CD8-positive, alpha-beta memory T cell (primary cell): ENCODE measurements at regions not wholly inside any gene's neighbourhood (a gene's known extent, or its start where the extent isn't known, plus 50 kb on each side); places are given as distances from the start of the nearest gene placed in this dataset.

Source experiments
- CTCF ChIA-PET: fragments of 350-600 bp; sonication (Branson Sonifier 250); formaldehyde crosslinking; loops from one replicate; lab custom pipeline; 2021; ENCODE audit warnings: antibody characterized with exemption; lab: Charles Lee
- POLR2A ChIA-PET: fragments of 350-600 bp; sonication (Branson Sonifier 250); formaldehyde crosslinking; loops from one replicate; lab custom pipeline; 2021; ENCODE audit warnings: antibody characterized with exemption; lab: Charles Lee
- DNase-seq, 5 donors: peaks; one replicate each; pipeline versions ENCODE4 v3.0.0 to v3.0.0-alpha.2; 2020 to 2022; ENCODE audit warnings: mixed read lengths in 1 of 5
- H3K27ac ChIP-seq: one replicate; pipeline ENCODE4 v1.7.0; 2013; ENCODE audit warnings: low read depth, mild to moderate bottlenecking, low read length, moderate library complexity
- H3K27me3 ChIP-seq: 2 replicates; pipeline ENCODE4 v1.7.0; 2013; ENCODE audit warnings: low read length, mild to moderate bottlenecking; ENCODE audit not compliant: insufficient read depth, poor library complexity, severe bottlenecking
- H3K36me3 ChIP-seq: 2 replicates; pipeline ENCODE4 v1.7.0; 2013; ENCODE audit warnings: mild to moderate bottlenecking, low read length, moderate library complexity; ENCODE audit not compliant: insufficient read depth
- H3K4me1 ChIP-seq: 2 replicates; pipeline ENCODE4 v1.7.0; 2013; ENCODE audit warnings: mild to moderate bottlenecking, low read length, moderate library complexity; ENCODE audit not compliant: insufficient read depth
- H3K4me3 ChIP-seq: 2 replicates; pipeline ENCODE4 v1.7.0; 2013; ENCODE audit warnings: mild to moderate bottlenecking, low read length
- H3K9me3 ChIP-seq: 2 replicates; pipeline ENCODE4 v1.7.0; 2013; ENCODE audit warnings: mild to moderate bottlenecking, low read length
- H3K27ac Mint-ChIP-seq, 8 donors: one replicate each; pipeline ENCODE4 v1.8.0; 2020 to 2021; ENCODE audit warnings: mixed read lengths in 8 of 8, mild to moderate bottlenecking in 6 of 8, inconsistent platforms in 3 of 8, moderate library complexity in 3 of 8
- H3K27me3 Mint-ChIP-seq, 2 donors: one replicate each; pipeline ENCODE4 v1.8.0; 2020 to 2021; ENCODE audit warnings: mixed read lengths in 2 of 2, mild to moderate bottlenecking in 1 of 2, moderate library complexity in 1 of 2
- H3K36me3 Mint-ChIP-seq, 3 donors: one replicate each; pipeline ENCODE4 v1.8.0; 2020 to 2021; ENCODE audit warnings: mixed read lengths in 3 of 3, inconsistent platforms in 1 of 3, mild to moderate bottlenecking in 1 of 3
- H3K4me1 Mint-ChIP-seq, 3 donors: one replicate each; pipeline ENCODE4 v1.8.0; 2020 to 2021; ENCODE audit warnings: mixed read lengths in 3 of 3, inconsistent platforms in 1 of 3, mild to moderate bottlenecking in 1 of 3
- H3K4me3 Mint-ChIP-seq, 7 donors: one replicate each; pipeline ENCODE4 v1.8.0; 2020 to 2021; ENCODE audit warnings: mixed read lengths in 7 of 7, mild to moderate bottlenecking in 6 of 7, moderate library complexity in 4 of 7, inconsistent platforms in 2 of 7
- H3K9me3 Mint-ChIP-seq, 5 donors: one replicate each; pipeline ENCODE4 v1.8.0; 2020 to 2022; ENCODE audit warnings: mixed read lengths in 5 of 5, mild to moderate bottlenecking in 3 of 5, moderate library complexity in 2 of 5, inconsistent platforms in 1 of 5

- Mint-ChIP-seq H3K36me3 (no peaks in the 10 kb centered on the region), H3K9me3 (no peaks in the 10 kb centered on the region), H3K27me3 (peaks cover 0 to 3% of the 10 kb centered on the region in 2 donors), H3K27ac (no peak overlapping the region), H3K4me3 (no peak overlapping the region), H3K4me1 (no peaks in the 10 kb centered on the region)
- H3K9me3 ChIP-seq: no peaks in the 10 kb centered on the region
- no peak overlapping the region for H3K27ac ChIP-seq
- ChIA-PET POLR2A (interaction anchor here (1.0 kb wide), 1 partner anchor 378 kb away, joined by 3 read pairs; no protein-coding TSS in a partner anchor), CTCF (interaction anchor here (0.8 to 6.0 kb wide), 6 partner anchors 376 to 439 kb away, joined by 3 to 143 read pairs (median 4); partner anchors contain the start of gene RASGEF1B)
- no peak overlapping the region for H3K4me3 ChIP-seq
- H3K4me1 ChIP-seq: no peaks in the 10 kb centered on the region
- H3K27me3 ChIP-seq: no peaks in the 10 kb centered on the region
- DNase-seq: no peak
- no peaks in the 10 kb centered on the region for H3K36me3 ChIP-seq
Observed at GRCh38 chr4:81845273-81845672, 373.6 kb upstream of the RASGEF1B start.

- CTCF ChIA-PET: interaction anchor here (0.7 to 6.0 kb wide), 11 partner anchors 13 to 438 kb away, joined by 3 to 143 read pairs (median 4); partner anchors contain the start of gene RASGEF1B
- peak; percentile 35 to 78 (median 58) for DNase-seq
- Mint-ChIP-seq H3K4me3 (no peak overlapping the region), H3K27me3 (peaks cover 0 to 3% of the 10 kb centered on the region in 2 donors), H3K4me1 (no peaks in the 10 kb centered on the region), H3K27ac (no peak overlapping the region), H3K9me3 (no peaks in the 10 kb centered on the region), H3K36me3 (no peaks in the 10 kb centered on the region)
- POLR2A ChIA-PET: interaction anchor here (1.0 kb wide), 1 partner anchor 377 kb away, joined by 3 read pairs; no protein-coding TSS in a partner anchor
- Histone ChIP-seq H3K9me3 (no peaks in the 10 kb centered on the region), H3K27me3 (no peaks in the 10 kb centered on the region), H3K36me3 (no peaks in the 10 kb centered on the region), H3K4me3 (no peak overlapping the region), H3K27ac (no peak overlapping the region), H3K4me1 (no peaks in the 10 kb centered on the region)
Observed at GRCh38 chr4:81844717-81845116, 373.0 kb upstream of the RASGEF1B start.

DNA sequence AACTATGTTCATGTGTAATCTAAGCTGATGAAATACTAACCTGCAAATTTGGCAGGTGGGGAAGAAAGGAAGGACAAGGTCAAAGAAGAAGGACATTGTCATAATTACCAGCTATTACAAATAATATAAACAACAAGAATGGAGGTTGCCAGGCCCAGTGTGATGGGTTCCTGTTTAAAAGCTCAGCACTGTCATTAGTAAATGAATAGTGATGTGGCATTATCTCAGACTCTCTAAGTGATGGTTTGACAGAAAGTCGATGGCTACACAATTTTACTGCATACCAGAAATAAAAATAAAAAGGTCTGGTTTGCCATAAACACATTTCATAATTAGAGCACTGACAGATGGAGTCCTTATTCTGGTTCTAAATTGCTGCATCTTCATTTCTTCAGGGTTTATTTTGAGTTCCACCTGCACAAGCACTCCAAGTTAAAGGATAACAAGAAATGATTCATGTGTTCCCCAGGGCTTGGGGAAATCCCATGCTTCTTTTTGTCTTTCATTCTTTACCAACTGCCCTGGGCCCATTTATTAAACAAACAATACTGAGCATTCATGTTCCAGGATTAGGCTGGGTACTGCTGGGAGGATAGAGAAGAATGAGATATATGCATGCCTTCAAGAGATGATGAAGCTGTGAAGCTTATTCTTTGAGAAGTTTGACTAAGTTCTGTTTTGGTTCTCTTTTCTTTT lies 367.8 kb upstream of the RASGEF1B start:
- Mint-ChIP-seq H3K4me1 (no peaks in the 10 kb centered on the region), H3K27ac (peak overlapping the region in 1 of 8 donors; percentile 72), H3K4me3 (no peak overlapping the region), H3K36me3 (no peaks in the 10 kb centered on the region), H3K9me3 (no peaks in the 10 kb centered on the region), H3K27me3 (no peaks in the 10 kb centered on the region)
- H3K9me3 ChIP-seq: no peaks in the 10 kb centered on the region
- DNase-seq: no peak
- H3K27me3 ChIP-seq: no peaks in the 10 kb centered on the region
- H3K27ac ChIP-seq: no peak overlapping the region
- H3K36me3 ChIP-seq: no peaks in the 10 kb centered on the region
- CTCF ChIA-PET: interaction anchor here (0.9 to 2.5 kb wide), 4 partner anchors 367 to 429 kb away, joined by 3 to 10 read pairs (median 3); no protein-coding TSS in a partner anchor
- no peaks in the 10 kb centered on the region for H3K4me1 ChIP-seq
- POLR2A ChIA-PET: no interaction called here
- H3K4me3 ChIP-seq: no peak overlapping the region

DNA sequence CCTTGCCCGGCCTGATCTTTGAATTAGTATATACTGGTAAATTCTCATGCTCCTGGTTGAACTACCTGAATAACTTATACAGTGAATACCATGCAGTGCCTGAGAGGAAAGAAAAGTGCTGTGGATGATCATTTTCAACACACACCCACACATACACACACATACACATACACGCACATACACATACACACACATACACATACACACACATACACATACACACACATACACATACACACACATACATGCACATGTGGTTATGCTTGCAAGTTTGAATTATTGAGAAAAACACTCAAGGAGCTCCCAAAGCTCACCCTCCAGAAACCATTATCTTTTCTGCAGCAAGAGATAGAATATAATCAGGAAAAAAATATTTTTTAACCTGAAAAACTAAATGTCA lies 366.9 kb upstream of the RASGEF1B start:
- H3K4me1 Mint-ChIP-seq: no peaks in the 10 kb centered on the region

GRCh38 chr4:81836716-81837115 lies 365.0 kb upstream of the RASGEF1B start:
- ChIA-PET POLR2A (no interaction called here), CTCF (interaction anchor here (1.9 kb wide), 1 partner anchor 369 kb away, joined by 8 read pairs; no protein-coding TSS in a partner anchor)
- H3K4me3 ChIP-seq: no peak overlapping the region
- H3K27ac ChIP-seq: no peak overlapping the region
- no peaks in the 10 kb centered on the region for H3K4me1 ChIP-seq
- no peaks in the 10 kb centered on the region for H3K36me3 ChIP-seq
- no peaks in the 10 kb centered on the region for H3K9me3 ChIP-seq
- no peaks in the 10 kb centered on the region for H3K36me3 Mint-ChIP-seq
- H3K27me3 ChIP-seq: no peaks in the 10 kb centered on the region
- H3K9me3 Mint-ChIP-seq: no peaks in the 10 kb centered on the region
- H3K4me3 Mint-ChIP-seq: no peak overlapping the region
- peaks cover 0 to 4% of the 10 kb centered on the region in 2 donors for H3K27me3 Mint-ChIP-seq
- no peak for DNase-seq
- H3K4me1 Mint-ChIP-seq: no peaks in the 10 kb centered on the region
- no peak overlapping the region for H3K27ac Mint-ChIP-seq

More for the DNA sequence above, 366.9 kb upstream of the RASGEF1B start:
- DNase-seq: no peak
- CTCF ChIA-PET: interaction anchor here (0.9 to 2.5 kb wide), 3 partner anchors 368 to 430 kb away, joined by 3 to 10 read pairs (median 3); no protein-coding TSS in a partner anchor
- no peak overlapping the region for H3K27ac Mint-ChIP-seq
- Histone ChIP-seq H3K27me3 (no peaks in the 10 kb centered on the region), H3K36me3 (no peaks in the 10 kb centered on the region), H3K9me3 (no peaks in the 10 kb centered on the region), H3K4me1 (no peaks in the 10 kb centered on the region), H3K27ac (no peak overlapping the region), H3K4me3 (no peak overlapping the region)
- H3K36me3 Mint-ChIP-seq: no peaks in the 10 kb centered on the region
- H3K27me3 Mint-ChIP-seq: peaks cover 0 to 2% of the 10 kb centered on the region in 2 donors
- H3K9me3 Mint-ChIP-seq: no peaks in the 10 kb centered on the region
- POLR2A ChIA-PET: no interaction called here
- no peak overlapping the region for H3K4me3 Mint-ChIP-seq

- no peaks in the 10 kb centered on the region for H3K36me3 ChIP-seq
- peaks cover 0 to 4% of the 10 kb centered on the region in 2 donors for H3K27me3 Mint-ChIP-seq
- CTCF ChIA-PET: no interaction called here
- no peaks in the 10 kb centered on the region for H3K9me3 ChIP-seq
- no peaks in the 10 kb centered on the region for H3K4me1 ChIP-seq
- no peaks in the 10 kb centered on the region for H3K36me3 Mint-ChIP-seq
- no peak overlapping the region for H3K4me3 ChIP-seq
- H3K27ac Mint-ChIP-seq: no peak overlapping the region
- no peak overlapping the region for H3K27ac ChIP-seq
- H3K9me3 Mint-ChIP-seq: no peaks in the 10 kb centered on the region
- H3K4me3 Mint-ChIP-seq: no peak overlapping the region
- DNase-seq: no peak
- POLR2A ChIA-PET: no interaction called here
- no peaks in the 10 kb centered on the region for H3K4me1 Mint-ChIP-seq
- no peaks in the 10 kb centered on the region for H3K27me3 ChIP-seq
Observed at GRCh38 chr4:81833576-81833975, 361.9 kb upstream of the RASGEF1B start.

DNA sequence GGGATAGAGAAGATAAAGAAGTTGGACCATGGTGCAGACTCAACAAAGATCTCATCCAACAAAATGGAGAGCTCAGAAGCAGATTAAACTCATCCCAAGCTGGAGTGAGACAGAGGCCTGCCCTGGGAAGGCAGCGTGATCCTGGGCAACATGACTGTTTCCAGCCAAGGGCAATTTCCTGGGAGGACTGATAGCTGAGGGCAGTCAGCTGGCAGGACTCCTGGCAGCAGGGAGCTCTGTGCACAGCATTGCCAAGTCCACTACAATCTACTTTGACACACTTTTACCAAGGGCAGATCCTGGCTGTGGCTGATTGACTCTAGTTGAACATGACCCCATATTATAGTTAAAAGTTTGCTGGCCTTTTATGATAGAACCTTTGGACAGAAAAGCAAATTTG lies 357.3 kb upstream of the RASGEF1B start:
- Mint-ChIP-seq H3K9me3 (no peaks in the 10 kb centered on the region), H3K4me1 (no peaks in the 10 kb centered on the region), H3K27me3 (peaks cover 0 to 6% of the 10 kb centered on the region in 2 donors), H3K4me3 (no peak overlapping the region), H3K27ac (no peak overlapping the region), H3K36me3 (peaks cover 0 to 4% (median 0%) of the 10 kb centered on the region in 3 donors)
- ChIA-PET POLR2A (no interaction called here), CTCF (no interaction called here)
- Histone ChIP-seq H3K27me3 (no peaks in the 10 kb centered on the region), H3K4me3 (no peak overlapping the region), H3K4me1 (no peaks in the 10 kb centered on the region), H3K27ac (no peak overlapping the region), H3K9me3 (no peaks in the 10 kb centered on the region), H3K36me3 (no peaks in the 10 kb centered on the region)
- no peak for DNase-seq

DNA sequence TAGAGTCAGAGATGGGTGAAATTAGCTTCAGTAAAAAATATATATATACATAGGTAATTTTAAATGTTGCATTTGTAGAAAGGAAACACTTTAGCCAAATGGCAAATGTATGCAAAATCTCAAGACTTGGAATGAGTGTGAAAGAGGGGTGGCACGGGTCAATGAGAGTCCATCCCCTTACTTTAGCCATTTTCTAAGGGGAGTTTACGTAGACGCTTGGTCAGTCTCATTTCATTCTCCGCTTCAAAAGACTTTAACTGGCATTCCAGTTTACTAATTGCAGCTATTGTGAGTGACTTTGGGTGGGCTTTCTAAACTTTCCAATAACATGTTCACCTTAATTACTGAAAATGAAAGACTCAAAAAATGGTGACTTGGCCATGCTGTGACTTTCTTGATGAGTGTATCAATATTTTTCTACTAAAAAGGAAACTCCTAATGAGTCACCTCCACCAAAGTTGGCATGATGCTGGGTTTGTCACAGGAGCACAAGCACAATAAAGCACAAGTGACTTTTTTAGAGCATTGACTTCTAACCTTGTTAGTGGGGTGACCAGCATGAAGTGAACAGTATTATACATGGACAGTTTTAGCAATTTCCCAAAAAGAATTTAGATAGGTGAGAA lies 356.0 kb upstream of the RASGEF1B start:
- H3K4me3 Mint-ChIP-seq: no peak overlapping the region
- no peaks in the 10 kb centered on the region for H3K36me3 ChIP-seq
- ChIA-PET POLR2A (no interaction called here), CTCF (interaction anchor here (1.0 kb wide), 1 partner anchor 362 kb away, joined by 3 read pairs; no protein-coding TSS in a partner anchor)
- H3K9me3 Mint-ChIP-seq: no peaks in the 10 kb centered on the region
- H3K27ac Mint-ChIP-seq: no peak overlapping the region
- no peak overlapping the region for H3K4me3 ChIP-seq
- peaks cover 0 to 4% (median 0%) of the 10 kb centered on the region in 3 donors for H3K36me3 Mint-ChIP-seq
- no peaks in the 10 kb centered on the region for H3K27me3 ChIP-seq
- H3K9me3 ChIP-seq: no peaks in the 10 kb centered on the region
- H3K4me1 Mint-ChIP-seq: no peaks in the 10 kb centered on the region
- H3K4me1 ChIP-seq: no peaks in the 10 kb centered on the region
- peaks cover 2% of the 10 kb centered on the region in 2 donors for H3K27me3 Mint-ChIP-seq
- DNase-seq: no peak
- no peak overlapping the region for H3K27ac ChIP-seq
